ENCODE measurements at regions not wholly inside any gene's neighbourhood (a gene's known extent, or its start where the extent isn't known, plus 50 kb on each side); places are given as distances from the start of the nearest gene placed in this dataset.
"Not testable (repeated sequence)": the region's sequence is repeated elsewhere in the genome, so short reads cannot be mapped to it uniquely, and the experiment has no call there.

DNA sequence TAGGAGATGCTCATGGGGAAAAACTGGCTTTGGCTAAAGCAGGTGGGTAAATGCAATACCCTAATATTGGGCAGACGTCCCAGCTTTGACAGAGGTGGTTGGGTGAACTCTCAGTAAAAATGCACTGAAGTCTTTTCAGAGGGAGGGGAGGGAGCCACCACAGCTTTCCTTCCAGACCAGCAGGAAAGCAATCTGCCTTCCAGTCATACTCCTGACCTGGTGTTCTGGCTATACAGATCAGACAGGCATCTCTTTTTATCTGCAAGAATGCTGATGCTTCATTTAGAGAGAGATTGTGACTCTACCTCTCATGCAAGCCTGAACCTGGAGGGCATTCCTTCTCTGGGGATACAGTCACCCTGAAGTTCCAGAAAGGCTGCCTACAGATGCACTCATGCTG, 52.6 kb upstream of the ICA1 start:
- no peaks in the 10 kb centered on the region for H3K36me3 ChIP-seq
- H3K4me1 ChIP-seq: peaks cover 4% of the 10 kb centered on the region; the same call in 1 of the 2 replicates
- no peaks in the 10 kb centered on the region for H3K27me3 ChIP-seq
- no peak overlapping the region for H3K9ac ChIP-seq
- no peaks in the 10 kb centered on the region for H4K20me1 ChIP-seq
- no peak overlapping the region for H3K4me2 ChIP-seq
- TF ChIP-seq Cebpa-rat (IDR thresholded peaks at IDR 0.05): no peak
- H3K9me3 ChIP-seq: peaks cover 29% of the 10 kb centered on the region
- H3K27ac ChIP-seq: no peak overlapping the region
- no peak overlapping the region for H3K4me3 ChIP-seq

DNA sequence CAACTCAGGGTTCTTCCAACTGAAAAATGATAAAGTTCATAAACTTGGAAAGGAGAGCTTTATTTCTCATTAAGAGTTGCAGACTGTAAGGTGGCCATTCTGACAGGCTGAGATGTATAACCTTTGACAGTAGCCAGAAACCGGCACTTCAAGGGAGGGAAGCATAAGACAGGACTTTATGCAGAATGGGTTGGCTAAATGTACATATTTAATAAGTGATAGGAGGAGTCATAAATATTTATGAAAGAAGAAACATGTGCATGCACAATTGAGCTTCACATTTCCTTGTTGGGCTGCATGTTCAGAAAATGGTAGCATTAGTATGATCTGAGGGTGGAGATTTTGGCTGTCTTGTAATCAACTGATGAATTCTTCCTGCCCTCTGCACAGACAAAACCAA, 57.1 kb upstream of the ICA1 start:
- Histone ChIP-seq H3K4me1 (peaks cover 4% of the 10 kb centered on the region; the same call in 1 of the 2 replicates), H3K27ac (no peak overlapping the region), H3K4me2 (no peak overlapping the region), H3K27me3 (no peaks in the 10 kb centered on the region), H4K20me1 (no peaks in the 10 kb centered on the region), H3K9ac (no peak overlapping the region), H3K9me3 (peaks cover 23% of the 10 kb centered on the region), H3K36me3 (no peaks in the 10 kb centered on the region), H3K4me3 (no peak overlapping the region)
- no peak for TF ChIP-seq Cebpa-rat (IDR thresholded peaks at IDR 0.05)

DNA sequence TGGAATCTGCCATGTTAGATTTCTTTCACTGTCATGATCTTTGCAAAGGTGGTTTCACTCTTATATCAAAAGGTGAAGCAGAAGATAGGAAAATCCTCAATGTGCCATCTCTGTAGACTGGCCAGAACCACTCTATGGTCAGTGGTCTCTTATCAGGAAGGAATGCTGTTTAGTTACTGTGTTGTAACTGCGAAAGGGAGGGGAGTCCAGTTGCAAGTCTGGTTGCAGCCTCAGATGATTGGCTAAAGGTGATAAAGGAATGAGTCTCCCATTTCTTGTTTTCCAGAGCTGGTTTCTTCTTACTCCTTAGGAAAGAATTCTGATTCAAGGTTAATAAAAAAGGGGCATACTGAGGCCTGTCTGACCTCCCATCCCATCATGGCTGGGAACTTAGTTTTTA, 58.2 kb upstream of the ICA1 start:
- H3K27me3 ChIP-seq: no peaks in the 10 kb centered on the region
- peaks cover 20% of the 10 kb centered on the region for H3K9me3 ChIP-seq
- H4K20me1 ChIP-seq: no peaks in the 10 kb centered on the region
- H3K27ac ChIP-seq: no peak overlapping the region
- H3K4me2 ChIP-seq: no peak overlapping the region
- peaks cover 4% of the 10 kb centered on the region; the same call in 1 of the 2 replicates for H3K4me1 ChIP-seq
- H3K36me3 ChIP-seq: no peaks in the 10 kb centered on the region
- no peak for TF ChIP-seq Cebpa-rat (IDR thresholded peaks at IDR 0.05)
- no peak overlapping the region for H3K9ac ChIP-seq
- no peak overlapping the region for H3K4me3 ChIP-seq

DNA sequence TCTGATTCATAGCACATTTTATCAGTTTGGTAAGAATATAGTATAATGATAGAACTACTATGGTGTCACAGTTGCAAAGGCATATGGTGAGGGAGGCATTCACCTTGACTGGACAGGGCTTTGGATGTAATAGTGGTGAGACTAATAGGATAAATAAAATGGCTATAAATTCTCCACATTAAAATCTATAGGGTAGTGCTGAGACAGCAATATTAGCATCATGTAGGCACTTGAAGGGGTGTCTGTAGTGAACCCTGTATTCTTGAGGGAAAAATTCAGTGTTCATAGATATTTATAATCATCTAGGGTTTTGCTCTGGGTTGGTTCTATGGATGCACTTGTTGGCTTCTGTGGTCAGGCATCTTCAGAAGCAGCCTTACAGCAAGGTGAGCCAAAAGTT, 59.3 kb upstream of the ICA1 start:
- TF ChIP-seq Cebpa-rat (IDR thresholded peaks at IDR 0.05): no peak
- Histone ChIP-seq H3K9me3 (peaks cover 20% of the 10 kb centered on the region), H3K27me3 (no peaks in the 10 kb centered on the region), H4K20me1 (no peaks in the 10 kb centered on the region), H3K9ac (no peak overlapping the region), H3K4me2 (no peak overlapping the region), H3K4me1 (peaks cover 2% of the 10 kb centered on the region; the same call in 1 of the 2 replicates), H3K4me3 (no peak overlapping the region), H3K27ac (no peak overlapping the region), H3K36me3 (no peaks in the 10 kb centered on the region)

DNA sequence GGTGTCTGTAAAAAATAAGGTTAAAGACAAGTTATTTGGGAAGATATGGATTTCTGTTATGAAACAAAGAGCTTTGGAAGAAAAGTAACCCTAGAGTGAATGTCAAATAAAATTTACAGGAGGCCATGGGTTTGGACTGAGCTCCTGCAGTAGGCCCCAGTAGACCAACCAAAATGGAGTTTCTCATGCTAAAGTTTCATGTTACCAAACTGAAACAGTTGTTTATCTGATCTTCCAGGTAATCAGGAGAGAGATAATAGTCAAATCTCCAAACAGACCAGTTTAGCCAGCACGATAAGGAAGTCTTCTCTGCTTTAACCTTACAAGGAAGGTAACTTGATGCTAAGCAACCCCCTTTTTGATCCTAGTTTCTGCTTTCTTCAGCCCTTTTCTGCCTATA, 60.7 kb upstream of the ICA1 start:
- Histone ChIP-seq H4K20me1 (no peaks in the 10 kb centered on the region), H3K36me3 (no peaks in the 10 kb centered on the region), H3K27me3 (no peaks in the 10 kb centered on the region), H3K27ac (no peak overlapping the region), H3K4me1 (no peaks in the 10 kb centered on the region), H3K4me2 (no peak overlapping the region), H3K4me3 (no peak overlapping the region), H3K9me3 (peaks cover 20% of the 10 kb centered on the region), H3K9ac (no peak overlapping the region)
- TF ChIP-seq Cebpa-rat (IDR thresholded peaks at IDR 0.05): no peak

DNA sequence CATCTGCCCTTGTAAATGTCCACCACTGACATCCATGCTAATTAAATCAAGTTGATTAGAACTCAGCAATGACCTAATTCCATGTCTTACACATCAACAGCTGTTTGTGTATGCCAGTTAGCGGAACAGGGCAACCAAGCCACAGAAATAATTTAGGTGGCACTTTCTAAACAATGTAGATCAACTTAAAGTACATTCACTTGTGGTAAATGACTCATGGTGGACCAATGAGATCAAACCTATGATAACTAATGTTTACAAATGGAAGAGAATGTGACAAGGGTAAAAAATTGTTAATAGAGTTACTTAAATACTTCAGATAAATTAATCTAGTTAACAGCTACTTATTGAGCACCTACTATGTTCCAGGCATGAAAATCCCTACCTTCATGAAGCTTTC, 63.1 kb upstream of the ICA1 start:
- TF ChIP-seq Cebpa-rat (IDR thresholded peaks at IDR 0.05): no peak
- Histone ChIP-seq H3K4me3 (no peak overlapping the region), H4K20me1 (no peaks in the 10 kb centered on the region), H3K36me3 (no peaks in the 10 kb centered on the region), H3K27ac (no peak overlapping the region), H3K27me3 (no peaks in the 10 kb centered on the region), H3K4me2 (no peak overlapping the region), H3K9ac (no peak overlapping the region), H3K9me3 (peaks cover 4% of the 10 kb centered on the region), H3K4me1 (no peaks in the 10 kb centered on the region)

DNA sequence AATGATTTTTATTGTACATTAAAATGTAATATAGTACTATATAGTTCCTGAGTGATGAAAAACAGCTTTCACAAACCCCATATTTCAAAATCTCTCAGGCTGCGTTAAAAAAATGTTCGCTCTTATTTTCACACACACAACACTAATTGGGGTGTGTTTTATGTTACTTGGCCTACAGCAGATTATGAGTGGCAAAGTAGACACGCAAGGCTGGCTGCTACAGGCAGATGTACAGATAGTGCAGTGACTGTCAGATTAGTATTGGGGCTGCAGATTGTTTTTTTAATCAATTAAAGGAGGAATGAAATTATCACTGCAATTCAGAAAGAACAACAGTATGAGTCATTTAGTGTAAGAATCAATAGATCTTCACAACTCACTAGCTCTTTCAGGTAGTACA, 65.2 kb upstream of the ICA1 start:
- H3K4me1 ChIP-seq: no peaks in the 10 kb centered on the region
- H3K27me3 ChIP-seq: no peaks in the 10 kb centered on the region
- no peak for TF ChIP-seq Cebpa-rat (IDR thresholded peaks at IDR 0.05)
- H3K9ac ChIP-seq: no peak overlapping the region
- H3K27ac ChIP-seq: no peak overlapping the region
- H3K9me3 ChIP-seq: no peaks in the 10 kb centered on the region
- H3K4me3 ChIP-seq: no peak overlapping the region
- no peaks in the 10 kb centered on the region for H3K36me3 ChIP-seq
- no peak overlapping the region for H3K4me2 ChIP-seq
- H4K20me1 ChIP-seq: no peaks in the 10 kb centered on the region

DNA sequence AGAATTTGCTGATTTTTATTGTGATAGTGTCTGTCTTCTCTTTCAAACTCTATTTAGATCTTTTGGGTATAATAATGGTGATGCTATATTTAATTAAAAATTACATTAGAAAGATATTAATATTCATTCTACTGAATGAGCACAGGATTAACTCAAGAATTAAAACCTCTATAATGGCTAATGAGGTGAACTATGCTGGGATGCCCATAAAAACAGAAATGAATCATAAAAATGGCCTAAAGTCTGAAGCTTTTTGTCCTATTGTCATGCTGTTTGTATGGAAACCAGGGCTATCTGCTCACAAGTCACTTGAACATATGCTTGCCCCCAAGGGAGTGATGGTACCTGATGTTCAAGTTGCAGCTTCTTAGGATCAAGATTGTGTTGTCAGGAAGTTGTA, 76.2 kb upstream of the ICA1 start:
- no peak overlapping the region for H3K4me3 ChIP-seq
- H4K20me1 ChIP-seq: no peaks in the 10 kb centered on the region
- H3K27ac ChIP-seq: no peak overlapping the region
- H3K9me3 ChIP-seq: no peaks in the 10 kb centered on the region
- H3K9ac ChIP-seq: no peak overlapping the region
- TF ChIP-seq Cebpa-rat (IDR thresholded peaks at IDR 0.05): no peak
- no peaks in the 10 kb centered on the region for H3K36me3 ChIP-seq
- no peaks in the 10 kb centered on the region for H3K27me3 ChIP-seq
- no peaks in the 10 kb centered on the region for H3K4me1 ChIP-seq
- H3K4me2 ChIP-seq: no peak overlapping the region

DNA sequence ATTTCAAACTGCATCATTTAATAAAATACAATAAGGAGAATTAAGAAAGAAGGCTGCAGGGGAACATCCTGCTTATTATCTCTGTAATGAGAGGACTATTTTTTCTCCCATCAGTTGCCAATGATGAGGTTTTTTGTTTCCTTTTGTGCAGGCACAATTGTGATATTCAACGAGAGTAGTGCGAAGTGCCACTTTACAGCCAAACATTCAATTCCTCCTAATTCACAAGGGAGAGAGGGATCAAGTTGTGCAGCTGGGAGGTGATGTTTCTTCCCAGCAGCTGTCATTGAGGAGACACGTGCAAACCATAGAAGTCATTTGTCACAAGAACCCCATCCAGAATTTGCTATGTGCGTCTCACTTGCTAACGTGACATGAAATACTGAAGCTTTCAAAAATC, 81.6 kb upstream of the ICA1 start:
- Histone ChIP-seq H4K20me1 (no peaks in the 10 kb centered on the region), H3K27ac (no peak overlapping the region), H3K4me3 (no peak overlapping the region), H3K9ac (no peak overlapping the region), H3K9me3 (peaks cover 21% of the 10 kb centered on the region), H3K27me3 (no peaks in the 10 kb centered on the region), H3K36me3 (no peaks in the 10 kb centered on the region), H3K4me1 (no peaks in the 10 kb centered on the region), H3K4me2 (no peak overlapping the region)
- TF ChIP-seq Cebpa-rat (IDR thresholded peaks at IDR 0.05): no peak

DNA sequence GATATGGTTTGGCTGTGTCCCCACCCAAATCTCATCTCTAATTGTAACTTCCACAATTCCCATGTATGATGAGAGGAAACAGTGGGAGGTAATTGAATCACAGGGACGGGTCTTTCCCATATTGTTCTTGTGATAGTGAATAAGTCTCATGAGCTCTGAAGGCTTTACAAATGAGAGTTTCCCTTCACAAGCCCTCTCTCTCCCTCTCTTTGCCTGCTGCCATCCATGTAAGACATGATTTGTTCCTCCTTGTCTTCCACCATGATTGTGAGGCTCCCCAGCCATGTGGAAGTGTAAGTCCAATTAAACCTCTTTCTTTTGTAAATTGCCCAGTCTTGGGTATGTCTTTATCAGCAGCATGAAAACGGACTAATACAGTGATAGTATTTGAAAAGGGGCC, 85.4 kb upstream of the ICA1 start:
- H3K27me3 ChIP-seq, H3K36me3 ChIP-seq, H4K20me1 ChIP-seq, H3K4me3 ChIP-seq, H3K27ac ChIP-seq, H3K4me1 ChIP-seq, H3K9ac ChIP-seq, H3K4me2 ChIP-seq: not testable (repeated sequence)
- peaks cover 21% of the 10 kb centered on the region for H3K9me3 ChIP-seq

DNA sequence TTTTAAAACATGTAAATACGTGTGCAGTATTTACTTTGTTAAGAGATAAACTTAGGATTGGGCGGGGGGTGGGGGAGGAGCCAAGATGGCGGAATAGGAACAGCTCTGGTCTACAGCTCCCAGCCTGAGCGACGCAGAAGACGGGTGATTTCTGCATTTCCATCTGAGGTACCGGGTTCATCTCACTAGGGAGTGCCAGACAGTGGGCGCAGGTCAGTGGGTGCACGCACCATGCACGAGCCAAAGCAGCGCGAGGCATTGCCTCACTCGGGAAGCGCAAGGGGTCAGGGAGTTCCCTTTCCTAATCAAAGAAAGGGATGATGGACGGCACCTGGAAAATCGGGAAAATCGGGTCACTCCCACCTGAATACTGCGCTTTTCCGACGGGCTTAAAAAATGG, 81.8 kb upstream of the NXPH1 start:
- not testable (repeated sequence) for H3K4me1 ChIP-seq, H3K4me2 ChIP-seq, H3K36me3 ChIP-seq, H3K27ac ChIP-seq, H3K27me3 ChIP-seq, H4K20me1 ChIP-seq, H3K9ac ChIP-seq, H3K4me3 ChIP-seq
- H3K9me3 ChIP-seq: peaks cover 11% of the 10 kb centered on the region
